Activated CD4-positive, alpha-beta T cell treated with anti-CD3 and anti-CD28 coated beads, Interleukin-2, Interleukin-4, amounts not matched to agents 100 ng/mL and 50 ng/mL, durations not matched to agents 16 hours and 8 hours (primary cell): ENCODE measurements at regions not wholly inside any gene's neighbourhood (a gene's known extent, or its start where the extent isn't known, plus 50 kb on each side); places are given as distances from the start of the nearest gene placed in this dataset.

ENCODE experiments used
- DNase-seq: peaks from one replicate; pipeline ENCODE4 v3.0.0-alpha.2; 2020; ENCODE audit warnings: low spot score

- DNase-seq, result no peak
Observed at GRCh38 chr2:164302786-164303185, 318.5 kb downstream of the GRB14 start.

GRCh38 chr2:164288235-164288634 lies 333.0 kb downstream of the GRB14 start:
- DNase-seq, result no peak

- no peak for DNase-seq
Observed at GRCh38 chr2:164287056-164287455, 334.2 kb downstream of the GRB14 start.

GRCh38 chr2:164285576-164285975 lies 335.7 kb downstream of the GRB14 start:
- no peak for DNase-seq

GRCh38 chr2:164281896-164282295 lies 339.4 kb downstream of the GRB14 start:
- DNase-seq, result no peak

GRCh38 chr2:164275659-164276058 lies 345.6 kb downstream of the GRB14 start:
- no peak for DNase-seq

- DNase-seq, result no peak
Observed at GRCh38 chr2:164260506-164260905, 360.8 kb downstream of the GRB14 start.

GRCh38 chr2:164257742-164258141 lies 363.5 kb downstream of the GRB14 start:
- DNase-seq, result no peak

GRCh38 chr2:164252568-164253287 lies 368.6 kb downstream of the GRB14 start:
- DNase-seq, result no peak

- no peak for DNase-seq
Observed at GRCh38 chr2:164243315-164243714, 378.0 kb downstream of the GRB14 start.

- no peak for DNase-seq
Observed at GRCh38 chr2:164242409-164242808, 378.9 kb downstream of the GRB14 start.

- no peak for DNase-seq
Observed at GRCh38 chr2:164234074-164234473, 387.2 kb downstream of the GRB14 start.

GRCh38 chr2:164224007-164224406 lies 397.3 kb downstream of the GRB14 start:
- DNase-seq, result no peak

GRCh38 chr2:164221473-164221872 lies 399.8 kb downstream of the GRB14 start:
- no peak for DNase-seq

GRCh38 chr2:164220265-164220664 lies 401.0 kb downstream of the GRB14 start:
- DNase-seq, result no peak

- no peak for DNase-seq
Observed at GRCh38 chr2:164213916-164214315, 407.4 kb downstream of the GRB14 start.

GRCh38 chr2:164205347-164205746 lies 415.9 kb downstream of the GRB14 start:
- DNase-seq, result no peak

GRCh38 chr2:164203131-164203530 lies 418.2 kb downstream of the GRB14 start:
- DNase-seq, result no peak

- DNase-seq, result no peak
Observed at GRCh38 chr2:164198256-164198655, 423.0 kb downstream of the GRB14 start.

- DNase-seq, result no peak
Observed at GRCh38 chr2:164190700-164191099, 430.6 kb downstream of the GRB14 start.

GRCh38 chr2:164189851-164190250 lies 431.4 kb downstream of the GRB14 start:
- no peak for DNase-seq

GRCh38 chr2:164187121-164187520 lies 434.2 kb downstream of the GRB14 start:
- DNase-seq, result no peak

- no peak for DNase-seq
Observed at GRCh38 chr2:164186591-164186990, 434.7 kb downstream of the GRB14 start.

- no peak for DNase-seq
Observed at GRCh38 chr2:164182116-164182627, 439.1 kb downstream of the GRB14 start.
